ENCODE measurements at regions not wholly inside any gene's neighbourhood (a gene's known extent, or its start where the extent isn't known, plus 50 kb on each side); places are given as distances from the start of the nearest gene placed in this dataset.

DNA sequence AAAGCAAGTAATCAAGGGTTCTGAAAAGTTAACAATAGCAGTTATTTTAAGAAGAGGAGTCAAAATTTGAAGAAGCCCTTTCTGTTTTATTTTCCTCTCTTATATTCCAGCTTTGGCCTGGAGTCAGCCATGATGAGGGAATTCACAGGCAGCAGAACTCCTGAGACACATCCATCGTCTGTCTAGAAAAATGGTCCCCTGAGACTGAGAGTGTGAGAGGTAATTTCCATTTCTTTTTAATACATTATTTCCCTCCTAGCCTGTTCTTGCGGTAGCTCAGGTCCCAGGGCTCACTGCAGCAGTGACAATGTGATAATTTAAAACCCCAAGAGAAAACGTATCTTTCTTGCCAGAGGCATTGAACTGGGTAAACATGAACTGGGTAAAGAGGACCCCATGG, 296.0 kb downstream of the SMOC2 start:
- no peak for TF ChIP-seq CTCF (IDR thresholded peaks at IDR 0.05; ENCODE audit: low read depth, low read length)
- no peak overlapping the region for H3K4me3 ChIP-seq (ENCODE audit: low read depth, low read length)

DNA sequence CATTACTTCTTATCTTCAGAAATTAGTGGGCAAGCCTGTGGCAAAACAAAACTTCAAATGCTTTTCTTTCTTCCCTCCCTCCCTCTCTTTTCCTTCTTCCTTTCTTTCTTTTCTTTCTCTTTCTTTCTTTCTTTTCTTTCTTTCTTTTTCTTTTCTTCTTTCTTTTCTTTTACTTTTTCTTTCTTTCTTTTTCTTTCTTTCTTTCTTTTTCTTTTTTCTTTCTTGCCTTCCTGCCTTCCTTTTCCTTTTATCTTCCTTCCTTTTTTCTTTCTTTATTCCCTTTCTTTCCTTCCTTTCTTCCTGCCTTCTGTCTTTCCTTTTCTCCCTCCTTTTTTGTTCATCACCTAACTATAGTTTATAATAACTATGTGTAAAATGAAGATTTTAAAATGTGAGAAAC, 295.1 kb downstream of the SMOC2 start:
- no peak for TF ChIP-seq CTCF (IDR thresholded peaks at IDR 0.05; ENCODE audit: low read depth, low read length)
- no peak overlapping the region for H3K4me3 ChIP-seq (ENCODE audit: low read depth, low read length)

DNA sequence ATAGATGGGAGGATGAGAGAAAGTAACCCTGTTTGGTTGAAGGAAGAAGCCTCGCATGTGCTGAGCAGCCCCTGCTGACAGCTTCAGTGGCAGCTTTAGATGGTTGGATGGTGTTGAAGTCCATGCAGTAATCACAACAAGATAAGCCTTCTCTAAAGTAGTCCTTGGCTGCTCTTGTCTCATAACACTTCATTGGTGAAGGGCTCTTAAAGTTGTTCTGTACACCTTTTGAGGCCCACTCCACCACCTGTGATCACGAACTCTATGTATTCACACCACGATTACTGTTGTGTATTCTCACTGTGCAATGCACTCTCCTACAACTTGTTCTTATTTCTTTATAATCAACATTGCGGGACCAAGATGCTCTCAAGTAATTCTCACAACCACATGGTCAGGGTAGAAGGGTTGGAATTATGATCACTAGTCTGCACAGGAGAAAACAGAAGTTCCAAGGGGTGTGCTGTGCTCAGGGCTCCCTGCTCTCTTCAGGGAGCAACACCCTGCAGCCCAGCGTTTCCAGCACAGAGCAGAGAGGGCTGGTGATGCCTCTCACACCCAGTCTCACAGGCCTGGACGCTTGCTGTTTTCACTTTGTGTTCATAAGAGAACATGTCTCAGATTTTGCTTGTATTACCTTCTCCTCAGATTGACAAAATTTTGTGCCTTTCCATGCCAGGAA, 294.4 kb downstream of the SMOC2 start:
- no peak overlapping the region for H3K4me3 ChIP-seq (ENCODE audit: low read depth, low read length)
- TF ChIP-seq CTCF (IDR thresholded peaks at IDR 0.05; ENCODE audit: low read depth, low read length), result no peak

GRCh38 chr6:168734523-168734922, 293.5 kb downstream of the SMOC2 start:
- TF ChIP-seq CTCF (IDR thresholded peaks at IDR 0.05; ENCODE audit: low read depth, low read length), result no peak
- H3K4me3 ChIP-seq (ENCODE audit: low read depth, low read length), result no peak overlapping the region

DNA sequence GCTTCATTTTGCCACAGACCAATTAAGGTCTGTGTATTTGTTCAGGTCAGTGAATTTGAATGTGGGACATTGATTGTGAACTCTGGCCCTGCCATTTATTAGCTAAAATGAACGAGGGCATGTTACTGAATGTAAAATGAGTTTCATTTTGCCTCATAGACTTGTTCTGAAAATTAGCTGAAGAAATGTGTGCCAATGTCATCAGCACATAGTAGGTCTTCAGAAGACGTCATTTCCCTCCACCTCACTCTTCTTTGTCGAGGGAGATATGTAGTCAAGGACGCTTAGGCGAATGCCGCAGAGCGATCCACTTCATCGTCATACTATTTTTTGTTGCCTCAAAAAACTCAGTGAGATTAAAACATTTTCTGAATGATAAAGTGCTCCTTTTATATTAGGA, 291.7 kb downstream of the SMOC2 start:
- TF ChIP-seq CTCF (IDR thresholded peaks at IDR 0.05; ENCODE audit: low read depth, low read length), result no peak
- no peak overlapping the region for H3K4me3 ChIP-seq (ENCODE audit: low read depth, low read length)

- H3K4me3 ChIP-seq (ENCODE audit: low read depth, low read length), result no peak overlapping the region
- no peak for TF ChIP-seq CTCF (IDR thresholded peaks at IDR 0.05; ENCODE audit: low read depth, low read length)
Observed at GRCh38 chr6:168730931-168731716, 290.1 kb downstream of the SMOC2 start.

GRCh38 chr6:168728056-168728455, 287.1 kb downstream of the SMOC2 start:
- no peak overlapping the region for H3K4me3 ChIP-seq (ENCODE audit: low read depth, low read length)
- no peak for TF ChIP-seq CTCF (IDR thresholded peaks at IDR 0.05; ENCODE audit: low read depth, low read length)
